ENCODE measurements at regions not wholly inside any gene's neighbourhood (a gene's known extent, or its start where the extent isn't known, plus 50 kb on each side); places are given as distances from the start of the nearest gene placed in this dataset.

GRCh38 chr6:82534876-82535275 is 171.3 kb downstream of the TPBG start:
- TF ChIP-seq CTCF (IDR thresholded peaks at IDR 0.05) (no peak), POLR2A (IDR thresholded peaks at IDR 0.05) (no peak)

Measured in right lobe of liver (tissue), 4 donors.